PC-9 (cell line): ENCODE measurements at regions not wholly inside any gene's neighbourhood (a gene's known extent, or its start where the extent isn't known, plus 50 kb on each side); places are given as distances from the start of the nearest gene placed in this dataset.

ENCODE experiments used
- EZH2 ChIP-seq: fragments of 200-600 bp; sonication (generic); IDR thresholded peaks from 2 replicates; pipeline ENCODE4 v1.8.0; 2017; ENCODE audit warnings: antibody characterized with exemption, low read depth
- TF ChIP-seq, protein P1 (sequence below): fragments of 200-600 bp; sonication (generic); conservative IDR thresholded peaks from 2 replicates; pipeline ENCODE4 v1.6.1; 2017; ENCODE audit warnings: mixed run types, antibody characterized with exemption, mild to moderate bottlenecking, moderate library complexity

DNA sequence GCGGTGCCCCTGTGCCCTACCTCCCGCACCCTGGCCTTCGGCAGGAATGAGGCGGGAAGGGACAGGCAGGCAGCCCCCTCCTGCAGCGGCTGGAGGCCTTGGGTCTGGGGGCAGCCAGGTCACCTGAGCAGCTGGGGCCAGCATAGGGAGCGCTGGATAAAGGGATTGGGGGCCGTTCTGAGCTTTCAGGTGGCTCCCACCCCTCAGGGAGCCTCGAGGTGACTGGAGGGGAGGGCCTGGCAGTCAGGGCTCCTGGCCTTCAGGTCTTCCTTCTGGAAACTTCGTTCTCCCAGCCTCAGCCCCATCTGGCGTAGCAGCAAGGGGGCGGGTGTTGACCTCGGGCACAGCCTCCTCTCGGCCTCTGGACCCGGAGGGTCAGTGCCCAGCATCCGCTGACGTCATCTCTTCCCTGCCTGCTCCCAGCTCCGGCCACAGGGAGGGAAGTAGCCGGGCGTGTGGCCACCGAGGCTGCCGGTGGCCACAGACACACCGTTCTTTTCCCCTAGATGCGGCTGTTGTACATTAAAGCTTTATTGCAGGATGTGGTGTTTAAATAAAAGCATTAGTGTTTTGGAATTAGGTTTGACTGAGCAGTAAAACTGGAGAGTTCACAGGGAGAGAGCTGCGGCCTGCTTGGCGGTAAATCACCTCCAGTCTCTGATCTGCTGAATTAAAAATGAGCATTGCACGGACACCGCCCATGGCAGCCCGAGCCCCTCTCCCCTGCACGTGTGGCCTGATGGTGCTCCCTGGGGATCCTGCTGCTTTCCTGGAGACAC is 80.0 kb upstream of the GATA5 start:
- TF ChIP-seq, protein P1, sequence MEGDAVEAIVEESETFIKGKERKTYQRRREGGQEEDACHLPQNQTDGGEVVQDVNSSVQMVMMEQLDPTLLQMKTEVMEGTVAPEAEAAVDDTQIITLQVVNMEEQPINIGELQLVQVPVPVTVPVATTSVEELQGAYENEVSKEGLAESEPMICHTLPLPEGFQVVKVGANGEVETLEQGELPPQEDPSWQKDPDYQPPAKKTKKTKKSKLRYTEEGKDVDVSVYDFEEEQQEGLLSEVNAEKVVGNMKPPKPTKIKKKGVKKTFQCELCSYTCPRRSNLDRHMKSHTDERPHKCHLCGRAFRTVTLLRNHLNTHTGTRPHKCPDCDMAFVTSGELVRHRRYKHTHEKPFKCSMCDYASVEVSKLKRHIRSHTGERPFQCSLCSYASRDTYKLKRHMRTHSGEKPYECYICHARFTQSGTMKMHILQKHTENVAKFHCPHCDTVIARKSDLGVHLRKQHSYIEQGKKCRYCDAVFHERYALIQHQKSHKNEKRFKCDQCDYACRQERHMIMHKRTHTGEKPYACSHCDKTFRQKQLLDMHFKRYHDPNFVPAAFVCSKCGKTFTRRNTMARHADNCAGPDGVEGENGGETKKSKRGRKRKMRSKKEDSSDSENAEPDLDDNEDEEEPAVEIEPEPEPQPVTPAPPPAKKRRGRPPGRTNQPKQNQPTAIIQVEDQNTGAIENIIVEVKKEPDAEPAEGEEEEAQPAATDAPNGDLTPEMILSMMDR, result no peak
- no peak for TF ChIP-seq EZH2
